Kidney (tissue), 13 donors: ENCODE measurements at regions not wholly inside any gene's neighbourhood (a gene's known extent, or its start where the extent isn't known, plus 50 kb on each side); places are given as distances from the start of the nearest gene placed in this dataset.

Source experiments
- DNase-seq, 5 donors: peaks; one replicate each; pipeline ENCODE4 v3.0.0-alpha.2; 2013 to 2020
- FAIRE-seq: peaks from 2 replicates; lab custom pipeline; 2012; peaks lifted over from hg19 to GRCh38; lab: Jason Lieb, UNC
- H3K27ac ChIP-seq, 2 donors: one replicate each; pipeline ENCODE4 v1.7.0; 2013; ENCODE audit warnings: low read depth in 2 of 2, low read length in 2 of 2, inconsistent platforms in 1 of 2
- H3K27me3 ChIP-seq: one replicate; pipeline ENCODE4 v1.7.1; 2013; ENCODE audit warnings: low read length, inconsistent platforms; ENCODE audit not compliant: control insufficient read depth, insufficient read depth
- H3K36me3 ChIP-seq, 3 donors: one replicate each; pipeline versions ENCODE4 v1.7.0 to v1.7.1; 2013; ENCODE audit warnings: low read length in 3 of 3, control low read depth in 1 of 3, inconsistent platforms in 1 of 3; ENCODE audit not compliant: insufficient read depth in 3 of 3, control insufficient read depth in 2 of 3
- H3K4me1 ChIP-seq, 3 donors: one replicate each; pipeline versions ENCODE4 v1.7.0 to v1.7.1; 2013; ENCODE audit warnings: low read length in 3 of 3, inconsistent platforms in 1 of 3, low read depth in 1 of 3; ENCODE audit not compliant: control insufficient read depth in 2 of 3, insufficient read depth in 2 of 3
- H3K4me3 ChIP-seq, 3 donors: one replicate each; pipeline versions ENCODE4 v1.7.0 to v1.8.1; 2013; ENCODE audit warnings: low read length in 3 of 3, control low read depth in 1 of 3, inconsistent platforms in 1 of 3
- H3K9ac ChIP-seq, 3 donors: one replicate each; pipeline versions ENCODE4 v1.7.0 to v1.7.1; 2013; ENCODE audit warnings: low read length in 3 of 3, control low read depth in 1 of 3, inconsistent platforms in 1 of 3
- H3K9me3 ChIP-seq, 3 donors: one replicate each; pipeline versions ENCODE4 v1.7.0 to v1.7.1; 2013; ENCODE audit warnings: low read length in 3 of 3, control low read depth in 1 of 3, inconsistent platforms in 1 of 3; ENCODE audit not compliant: control insufficient read depth in 2 of 3, insufficient read depth in 1 of 3
- CTCF ChIP-seq: IDR thresholded peaks from 3 replicates; pipeline ENCODE4 v1.5.1; 2012; ENCODE audit warnings: mild to moderate bottlenecking, moderate library complexity, borderline replicate concordance; ENCODE audit not compliant: insufficient read depth; ENCODE audit errors: extremely low read depth
- intact Hi-C: fragments of 100-400 bp; cut with DNase I; formaldehyde crosslinking; loops from one replicate; pipeline ENCODE4 v1.11.1; 2022
- donor health status: control.
- donor health status: control.
- donor health status: control.
- donor health status: control.
- donor health status: control.
- donor health status: DM: yes; HTN: yes; CAD: no.
- donor health status: Normal renal cell carcinoma (clear cell type).

GRCh38 chr17:6940186-6940649, 55.6 kb upstream of the ALOX12 start:
- intact Hi-C loops, result no loop called here
- Histone ChIP-seq H3K27me3 (no peaks in the 10 kb centered on the region), H3K36me3 (no peaks in the 10 kb centered on the region), H3K4me3 (peak overlapping the region in 2 of 3 donors; percentile 26 to 44), H3K9me3 (no peaks in the 10 kb centered on the region), H3K4me1 (no peaks in the 10 kb centered on the region), H3K27ac (no peak overlapping the region), H3K9ac (no peak overlapping the region)
- FAIRE-seq (no peak), DNase-seq (no peak)
- TF ChIP-seq CTCF, result no peak

GRCh38 chr17:6941989-6942388, 53.9 kb upstream of the ALOX12 start:
- Histone ChIP-seq H3K9me3 (no peaks in the 10 kb centered on the region), H3K27me3 (no peaks in the 10 kb centered on the region), H3K9ac (no peak overlapping the region), H3K4me3 (no peak overlapping the region), H3K4me1 (no peaks in the 10 kb centered on the region), H3K27ac (no peak overlapping the region), H3K36me3 (no peaks in the 10 kb centered on the region)
- DNase-seq, result no peak
- no peak for TF ChIP-seq CTCF
- intact Hi-C loops, result no loop called here
- FAIRE-seq, result no peak

GRCh38 chr17:6943406-6943805, 52.4 kb upstream of the ALOX12 start:
- H3K36me3 ChIP-seq, result no peaks in the 10 kb centered on the region
- no peak overlapping the region for H3K27ac ChIP-seq
- no peaks in the 10 kb centered on the region for H3K4me1 ChIP-seq
- intact Hi-C loops, result no loop called here
- DNase-seq, result no peak
- no peaks in the 10 kb centered on the region for H3K9me3 ChIP-seq
- no peaks in the 10 kb centered on the region for H3K27me3 ChIP-seq
- H3K4me3 ChIP-seq, result no peak overlapping the region
- no peak overlapping the region for H3K9ac ChIP-seq
- FAIRE-seq, result peak; percentile 11
- TF ChIP-seq CTCF, result no peak
